GM23338 (cell line): ENCODE measurements at regions not wholly inside any gene's neighbourhood (a gene's known extent, or its start where the extent isn't known, plus 50 kb on each side); places are given as distances from the start of the nearest gene placed in this dataset.

ENCODE experiments used
- ATAC-seq: fragments of 200-7000 bp; cut with Tn5 transposase; 3 replicates; pipeline ENCODE4 v1.9.1; 2020
- DNase-seq: peaks from one replicate; pipeline ENCODE4 v3.0.0-alpha.2; 2015; ENCODE audit warnings: low spot score
- H2AFZ ChIP-seq: fragments of 200-600 bp; sonication (generic); 2 replicates; pipeline ENCODE4 v1.8.0; 2016; ENCODE audit warnings: antibody characterized with exemption, mild to moderate bottlenecking, moderate library complexity
- H3F3A ChIP-seq: fragments of 200-600 bp; sonication (generic); replicated peaks from 2 replicates; pipeline ENCODE4 v1.8.0; 2017; ENCODE audit warnings: antibody characterized with exemption, mixed run types, low read depth
- H3K27ac ChIP-seq: fragments of 200-600 bp; sonication (generic); 2 replicates; pipeline ENCODE4 v1.6.1; 2016; ENCODE audit warnings: low read depth
- H3K27me3 ChIP-seq: fragments of 200-600 bp; sonication (generic); 2 replicates; pipeline ENCODE4 v1.8.0; 2016; ENCODE audit warnings: mild to moderate bottlenecking, mixed run types, moderate library complexity; ENCODE audit not compliant: insufficient read depth
- H3K36me3 ChIP-seq: fragments of 200-600 bp; sonication (generic); 2 replicates; pipeline ENCODE4 v1.8.0; 2016; ENCODE audit warnings: mild to moderate bottlenecking; ENCODE audit not compliant: insufficient read depth
- H3K4me1 ChIP-seq: fragments of 200-600 bp; sonication (generic); 2 replicates; pipeline ENCODE4 v1.8.0; 2016; ENCODE audit warnings: mild to moderate bottlenecking, moderate library complexity; ENCODE audit not compliant: insufficient read depth
- H3K4me2 ChIP-seq: fragments of 200-600 bp; sonication (generic); 2 replicates; pipeline ENCODE4 v1.7.1; 2017; ENCODE audit warnings: mixed run types
- H3K4me3 ChIP-seq: fragments of 200-600 bp; sonication (generic); 2 replicates; pipeline ENCODE4 v1.6.1; 2016; ENCODE audit warnings: mixed run types
- H3K79me2 ChIP-seq: fragments of 200-600 bp; sonication (generic); replicated peaks from 2 replicates; pipeline ENCODE4 v1.8.0; 2017; ENCODE audit warnings: mild to moderate bottlenecking; ENCODE audit not compliant: insufficient read depth
- H3K9me2 ChIP-seq: fragments of 200-600 bp; sonication (generic); 2 replicates; pipeline ENCODE4 v1.8.0; 2017; ENCODE audit not compliant: insufficient read depth
- H4K20me1 ChIP-seq: fragments of 200-600 bp; sonication (generic); replicated peaks from 2 replicates; pipeline ENCODE4 v1.8.0; 2017; ENCODE audit warnings: mild to moderate bottlenecking; ENCODE audit not compliant: insufficient read depth
- H3K27ac Mint-ChIP-seq: 2 replicates; pipeline ENCODE4 v1.8.0; 2020; ENCODE audit warnings: inconsistent platforms, mild to moderate bottlenecking, moderate library complexity, mixed read lengths
- H3K27me3 Mint-ChIP-seq: 3 replicates; pipeline ENCODE4 v1.8.0; 2022; ENCODE audit warnings: low read depth, mild to moderate bottlenecking, moderate library complexity, mixed read lengths, inconsistent platforms; ENCODE audit not compliant: insufficient read depth, poor library complexity
- H3K36me3 Mint-ChIP-seq: 3 replicates; pipeline ENCODE4 v1.8.0; 2021; ENCODE audit warnings: low read depth, mild to moderate bottlenecking, inconsistent platforms, moderate library complexity, mixed read lengths
- H3K4me1 Mint-ChIP-seq: 3 replicates; pipeline ENCODE4 v1.8.0; 2020; ENCODE audit warnings: mild to moderate bottlenecking, inconsistent platforms, mixed read lengths
- H3K4me3 Mint-ChIP-seq: 3 replicates; pipeline ENCODE4 v1.8.0; 2021; ENCODE audit warnings: moderate library complexity, mild to moderate bottlenecking, inconsistent platforms, mixed read lengths
- H3K9me3 Mint-ChIP-seq: 3 replicates; pipeline ENCODE4 v1.8.0; 2020; ENCODE audit warnings: moderate library complexity, mild to moderate bottlenecking, inconsistent platforms, mixed read lengths
- ETS1 ChIP-seq: IDR thresholded peaks from 2 replicates; pipeline ENCODE4 v1.6.1; 2016; ENCODE audit warnings: antibody characterized with exemption
- EZH2 ChIP-seq: fragments of 200-600 bp; sonication (generic); IDR thresholded peaks from one replicate; pipeline ENCODE4 v1.8.0; 2017; ENCODE audit warnings: antibody characterized with exemption, mild to moderate bottlenecking, low read depth; ENCODE audit not compliant: unreplicated experiment
- NANOG ChIP-seq: IDR thresholded peaks from 2 replicates; pipeline ENCODE4 v1.6.1; 2016; ENCODE audit warnings: antibody characterized with exemption, borderline replicate concordance
- POLR2AphosphoS5 ChIP-seq: IDR thresholded peaks from 2 replicates; pipeline ENCODE4 v1.6.1; 2016; ENCODE audit warnings: antibody characterized with exemption, low read depth
- REST ChIP-seq: IDR thresholded peaks from one replicate; pipeline ENCODE4 v1.6.1; 2018; ENCODE audit warnings: antibody characterized with exemption; ENCODE audit not compliant: unreplicated experiment
- ZNF462 ChIP-seq: fragments of 250-450 bp; sonication (Bioruptor Pico); IDR thresholded peaks from 2 replicates; pipeline ENCODE4 v1.5.0; 2020; ENCODE audit warnings: mild to moderate bottlenecking, moderate library complexity

- Histone ChIP-seq H3K4me1 (no peaks in the 10 kb centered on the region), H2AFZ (no peak overlapping the region), H3K27ac (no peak overlapping the region), H3K27me3 (no peaks in the 10 kb centered on the region), H3F3A (no peaks in the 10 kb centered on the region), H3K36me3 (no peaks in the 10 kb centered on the region), H3K79me2 (no peaks in the 10 kb centered on the region), H3K9me2 (no peaks in the 10 kb centered on the region), H3K4me2 (no peak overlapping the region), H3K4me3 (no peak overlapping the region), H4K20me1 (no peaks in the 10 kb centered on the region)
- H3K4me1 Mint-ChIP-seq = no peaks in the 10 kb centered on the region
- H3K27me3 Mint-ChIP-seq = peaks cover 7% of the 10 kb centered on the region
- peaks cover 5% of the 10 kb centered on the region for H3K36me3 Mint-ChIP-seq
- ATAC-seq = no peak
- TF ChIP-seq ZNF462 (CRISPR knock-in tag) = no peak
- no peak for TF ChIP-seq POLR2AphosphoS5
- no peak for TF ChIP-seq NANOG
- no peak for TF ChIP-seq EZH2
- no peak for TF ChIP-seq ETS1
- no peak for TF ChIP-seq REST
- H3K4me3 Mint-ChIP-seq = no peak overlapping the region
- no peak for DNase-seq
- H3K9me3 Mint-ChIP-seq = peaks cover 74% of the 10 kb centered on the region
- H3K27ac Mint-ChIP-seq = no peak overlapping the region
Measured at GRCh38 chr2:5325523-5325922, 366.7 kb upstream of the SOX11 start.
